ENCODE measurements at regions not wholly inside any gene's neighbourhood (a gene's known extent, or its start where the extent isn't known, plus 50 kb on each side); places are given as distances from the start of the nearest gene placed in this dataset.

- TF ChIP-seq ESRRA (IDR thresholded peaks at IDR 0.05; ENCODE audit: borderline replicate concordance, low read length) (no peak), USF2 (IDR thresholded peaks at IDR 0.05) (no peak), CTCF (IDR thresholded peaks at IDR 0.05) (no peak), POLR2A (IDR thresholded peaks at IDR 0.05; ENCODE audit: low read length) (no peak), ZC3H11A (IDR thresholded peaks at IDR 0.05) (no peak), EP300 (IDR thresholded peaks at IDR 0.05) (no peak), POLR2AphosphoS2 (conservative IDR thresholded peaks at IDR 0.05; ENCODE audit: low read length) (no peak), HMGXB4 (CRISPR knock-in tag; IDR thresholded peaks at IDR 0.05; ENCODE audit: borderline replicate concordance) (no peak), HDAC2 (IDR thresholded peaks at IDR 0.05) (no peak), CEBPB (IDR thresholded peaks at IDR 0.05) (no peak)
These were observed 311.3 kb upstream of the DDHD1 start for GRCh38 chr14:53464376-53464775.

Data from A549 (cell line).